ENCODE measurements at regions not wholly inside any gene's neighbourhood (a gene's known extent, or its start where the extent isn't known, plus 50 kb on each side); places are given as distances from the start of the nearest gene placed in this dataset.

DNA sequence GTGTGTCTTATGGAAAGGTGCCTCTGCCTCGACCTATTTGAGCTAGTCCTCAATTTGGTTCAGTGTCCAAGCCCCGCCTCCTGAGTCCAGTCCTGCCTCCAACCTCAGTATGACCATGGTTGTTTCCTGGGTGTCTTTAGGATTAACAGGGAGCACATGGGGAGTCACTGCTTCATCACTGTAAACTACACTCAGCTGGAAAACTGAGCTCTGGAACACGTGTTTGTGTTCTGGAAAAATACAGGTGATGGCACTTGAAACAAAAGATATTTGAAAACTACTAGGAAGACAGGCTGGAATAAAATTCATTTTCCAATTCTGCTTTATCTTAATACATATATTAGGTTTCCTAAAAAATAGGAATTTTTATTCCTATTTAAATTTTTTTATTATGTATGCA is 1187.3 kb upstream of the TMEM132C start:
- Histone ChIP-seq H3K9me3 (no peaks in the 10 kb centered on the region), H3K27ac (no peak overlapping the region), H3K4me3 (no peak overlapping the region), H3K36me3 (no peaks in the 10 kb centered on the region), H3K27me3 (replicated peaks; ENCODE audit: insufficient read depth) (no peaks in the 10 kb centered on the region), H3K4me1 (replicated peaks) (no peaks in the 10 kb centered on the region)
- TF ChIP-seq POLR2A (IDR thresholded peaks at IDR 0.05) (no peak), POLR2AphosphoS5 (IDR thresholded peaks at IDR 0.05) (no peak)
- TF ChIP-seq, protein P1, sequence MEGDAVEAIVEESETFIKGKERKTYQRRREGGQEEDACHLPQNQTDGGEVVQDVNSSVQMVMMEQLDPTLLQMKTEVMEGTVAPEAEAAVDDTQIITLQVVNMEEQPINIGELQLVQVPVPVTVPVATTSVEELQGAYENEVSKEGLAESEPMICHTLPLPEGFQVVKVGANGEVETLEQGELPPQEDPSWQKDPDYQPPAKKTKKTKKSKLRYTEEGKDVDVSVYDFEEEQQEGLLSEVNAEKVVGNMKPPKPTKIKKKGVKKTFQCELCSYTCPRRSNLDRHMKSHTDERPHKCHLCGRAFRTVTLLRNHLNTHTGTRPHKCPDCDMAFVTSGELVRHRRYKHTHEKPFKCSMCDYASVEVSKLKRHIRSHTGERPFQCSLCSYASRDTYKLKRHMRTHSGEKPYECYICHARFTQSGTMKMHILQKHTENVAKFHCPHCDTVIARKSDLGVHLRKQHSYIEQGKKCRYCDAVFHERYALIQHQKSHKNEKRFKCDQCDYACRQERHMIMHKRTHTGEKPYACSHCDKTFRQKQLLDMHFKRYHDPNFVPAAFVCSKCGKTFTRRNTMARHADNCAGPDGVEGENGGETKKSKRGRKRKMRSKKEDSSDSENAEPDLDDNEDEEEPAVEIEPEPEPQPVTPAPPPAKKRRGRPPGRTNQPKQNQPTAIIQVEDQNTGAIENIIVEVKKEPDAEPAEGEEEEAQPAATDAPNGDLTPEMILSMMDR (IDR thresholded peaks at IDR 0.05): no peak
- WGBS: 75% methylated on average over 3 of the region's 3 CpGs
- intact Hi-C loops (cut with DNase I): no loop called here
- DNase-seq (ENCODE audit: low spot score): no peak

DNA sequence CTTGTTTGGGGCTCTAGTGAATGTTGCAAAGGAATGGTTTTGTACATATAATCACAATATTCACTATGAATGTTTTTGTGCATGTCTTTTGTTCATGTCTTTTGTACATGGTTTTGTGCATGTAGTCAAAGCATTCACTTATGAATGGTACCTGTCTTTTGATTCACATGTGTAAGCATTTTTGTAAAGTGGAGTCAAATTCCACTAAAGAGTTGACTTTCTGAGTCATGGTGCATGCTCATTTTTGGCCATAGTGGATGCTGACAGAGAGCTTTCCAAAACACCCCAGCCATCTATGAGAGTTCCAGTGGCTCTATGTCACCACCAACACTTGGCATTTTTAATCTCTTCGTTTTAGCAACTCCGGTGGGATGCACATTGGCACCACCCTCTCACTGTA is 1185.9 kb upstream of the TMEM132C start:
- intact Hi-C loops (cut with DNase I): no loop called here
- DNase-seq (ENCODE audit: low spot score): no peak
- no peaks in the 10 kb centered on the region for H3K27me3 ChIP-seq (replicated peaks; ENCODE audit: insufficient read depth)
- no peaks in the 10 kb centered on the region for H3K36me3 ChIP-seq
- no peaks in the 10 kb centered on the region for H3K4me1 ChIP-seq (replicated peaks)
- no peak overlapping the region for H3K27ac ChIP-seq
- no peak for TF ChIP-seq POLR2A (IDR thresholded peaks at IDR 0.05)
- no peak overlapping the region for H3K4me3 ChIP-seq
- 95% methylated on average over 2 of the region's 2 CpGs for WGBS
- no peaks in the 10 kb centered on the region for H3K9me3 ChIP-seq

GRCh38 chr12:127083008-127083949 is 1183.7 kb upstream of the TMEM132C start:
- H3K4me1 ChIP-seq (replicated peaks): no peaks in the 10 kb centered on the region
- H3K36me3 ChIP-seq: no peaks in the 10 kb centered on the region
- no peaks in the 10 kb centered on the region for H3K9me3 ChIP-seq
- peak overlapping the region; percentile 14 to 16 for H3K4me3 ChIP-seq
- WGBS: 21% methylated on average over 6 of the region's 6 CpGs
- intact Hi-C loops (cut with DNase I): no loop called here
- no peak for DNase-seq (ENCODE audit: low spot score)
- no peaks in the 10 kb centered on the region for H3K27me3 ChIP-seq (replicated peaks; ENCODE audit: insufficient read depth)
- no peak overlapping the region for H3K27ac ChIP-seq
- TF ChIP-seq POLR2AphosphoS5 (IDR thresholded peaks at IDR 0.05) (peak; percentile 62), POLR2A (IDR thresholded peaks at IDR 0.05) (no peak)
- TF ChIP-seq, protein P1 (IDR thresholded peaks at IDR 0.05): no peak

DNA sequence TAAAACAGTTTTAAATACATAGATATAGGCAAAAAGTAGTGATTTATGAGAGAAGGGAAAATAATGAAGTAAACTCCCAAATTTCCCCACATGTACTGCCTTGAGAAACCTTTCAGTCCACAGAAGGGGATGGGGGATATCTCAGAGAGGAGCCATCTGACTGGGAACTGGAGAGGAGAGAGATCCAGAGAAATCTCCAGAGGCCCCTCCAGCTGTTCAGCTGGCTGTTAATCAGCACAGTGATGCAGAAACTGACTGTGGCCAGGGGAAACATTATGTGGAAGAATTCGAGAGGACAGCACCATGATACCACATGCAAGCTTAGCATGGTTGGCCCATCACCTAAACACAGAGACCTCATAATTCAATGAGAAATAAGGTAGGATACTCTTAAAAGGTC is 1165.9 kb upstream of the TMEM132C start:
- intact Hi-C loops (cut with DNase I): loop anchor here (10.0 kb wide), 1 partner anchor 284 kb away; no protein-coding TSS in a partner anchor
- WGBS: 48% methylated on average over 1 of the region's 1 CpG
- Histone ChIP-seq H3K27ac (no peak overlapping the region), H3K27me3 (replicated peaks; ENCODE audit: insufficient read depth) (no peaks in the 10 kb centered on the region), H3K9me3 (no peaks in the 10 kb centered on the region), H3K4me3 (no peak overlapping the region), H3K4me1 (replicated peaks) (no peaks in the 10 kb centered on the region), H3K36me3 (no peaks in the 10 kb centered on the region)
- TF ChIP-seq POLR2A (IDR thresholded peaks at IDR 0.05) (no peak), POLR2AphosphoS5 (IDR thresholded peaks at IDR 0.05) (no peak)
- TF ChIP-seq, protein P1 (IDR thresholded peaks at IDR 0.05): no peak
- DNase-seq (ENCODE audit: low spot score): no peak

- Histone ChIP-seq H3K27ac (no peak overlapping the region), H3K27me3 (replicated peaks; ENCODE audit: insufficient read depth) (no peaks in the 10 kb centered on the region), H3K4me1 (replicated peaks) (no peaks in the 10 kb centered on the region), H3K9me3 (no peaks in the 10 kb centered on the region), H3K36me3 (no peaks in the 10 kb centered on the region), H3K4me3 (no peak overlapping the region)
- intact Hi-C loops (cut with DNase I): loop anchor here (5.0 to 10.0 kb wide), 2 partner anchors 279 to 576 kb away; no protein-coding TSS in a partner anchor
- TF ChIP-seq, protein P1 (IDR thresholded peaks at IDR 0.05): no peak
- TF ChIP-seq POLR2AphosphoS5 (IDR thresholded peaks at IDR 0.05) (no peak), POLR2A (IDR thresholded peaks at IDR 0.05) (no peak)
- 91% methylated on average over 3 of the region's 3 CpGs for WGBS
- no peak for DNase-seq (ENCODE audit: low spot score)
Measured at GRCh38 chr12:127106041-127106440, 1160.9 kb upstream of the TMEM132C start.

All from prostate gland (tissue), 2 donors.